Choroid plexus epithelial cell (primary cell): ENCODE measurements at regions not wholly inside any gene's neighbourhood (a gene's known extent, or its start where the extent isn't known, plus 50 kb on each side); places are given as distances from the start of the nearest gene placed in this dataset.

ENCODE experiments used
- DNase-seq: peaks from one replicate; pipeline ENCODE4 v3.0.0-alpha.2; 2010; ENCODE audit warnings: low read depth
- H3K4me3 ChIP-seq: 2 replicates; pipeline ENCODE4 v1.5.1; 2011; ENCODE audit warnings: low read depth, mild to moderate bottlenecking, control low read depth, low read length, moderate library complexity
- TF ChIP-seq, protein P1 (sequence below): conservative IDR thresholded peaks from 2 replicates; pipeline ENCODE4 v1.5.1; 2011; ENCODE audit warnings: low read depth, mild to moderate bottlenecking, control low read depth, inconsistent platforms, low read length, moderate library complexity

DNA sequence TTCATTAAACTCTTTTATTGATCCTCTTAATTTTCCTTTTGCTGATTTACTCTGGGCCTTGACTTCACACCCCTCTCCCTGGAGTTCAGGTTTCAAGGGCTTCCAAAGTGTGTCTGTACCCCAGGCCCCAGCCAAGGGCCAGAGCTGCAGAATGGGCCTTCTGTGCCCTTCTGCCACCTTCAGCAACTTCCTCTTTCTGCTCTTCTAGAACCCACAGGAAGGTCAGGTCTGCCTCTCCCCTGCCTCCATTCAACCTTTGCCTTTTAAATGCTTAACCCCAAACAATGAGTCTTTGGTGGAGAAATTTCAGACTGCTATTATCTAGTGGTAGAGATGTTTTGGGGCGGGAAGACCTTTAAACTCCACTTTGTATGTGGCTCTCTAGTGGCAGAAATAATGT, 63.1 kb downstream of the TSN start:
- no peak for DNase-seq
- TF ChIP-seq, protein P1, sequence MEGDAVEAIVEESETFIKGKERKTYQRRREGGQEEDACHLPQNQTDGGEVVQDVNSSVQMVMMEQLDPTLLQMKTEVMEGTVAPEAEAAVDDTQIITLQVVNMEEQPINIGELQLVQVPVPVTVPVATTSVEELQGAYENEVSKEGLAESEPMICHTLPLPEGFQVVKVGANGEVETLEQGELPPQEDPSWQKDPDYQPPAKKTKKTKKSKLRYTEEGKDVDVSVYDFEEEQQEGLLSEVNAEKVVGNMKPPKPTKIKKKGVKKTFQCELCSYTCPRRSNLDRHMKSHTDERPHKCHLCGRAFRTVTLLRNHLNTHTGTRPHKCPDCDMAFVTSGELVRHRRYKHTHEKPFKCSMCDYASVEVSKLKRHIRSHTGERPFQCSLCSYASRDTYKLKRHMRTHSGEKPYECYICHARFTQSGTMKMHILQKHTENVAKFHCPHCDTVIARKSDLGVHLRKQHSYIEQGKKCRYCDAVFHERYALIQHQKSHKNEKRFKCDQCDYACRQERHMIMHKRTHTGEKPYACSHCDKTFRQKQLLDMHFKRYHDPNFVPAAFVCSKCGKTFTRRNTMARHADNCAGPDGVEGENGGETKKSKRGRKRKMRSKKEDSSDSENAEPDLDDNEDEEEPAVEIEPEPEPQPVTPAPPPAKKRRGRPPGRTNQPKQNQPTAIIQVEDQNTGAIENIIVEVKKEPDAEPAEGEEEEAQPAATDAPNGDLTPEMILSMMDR: no peak
- no peak overlapping the region for H3K4me3 ChIP-seq

DNA sequence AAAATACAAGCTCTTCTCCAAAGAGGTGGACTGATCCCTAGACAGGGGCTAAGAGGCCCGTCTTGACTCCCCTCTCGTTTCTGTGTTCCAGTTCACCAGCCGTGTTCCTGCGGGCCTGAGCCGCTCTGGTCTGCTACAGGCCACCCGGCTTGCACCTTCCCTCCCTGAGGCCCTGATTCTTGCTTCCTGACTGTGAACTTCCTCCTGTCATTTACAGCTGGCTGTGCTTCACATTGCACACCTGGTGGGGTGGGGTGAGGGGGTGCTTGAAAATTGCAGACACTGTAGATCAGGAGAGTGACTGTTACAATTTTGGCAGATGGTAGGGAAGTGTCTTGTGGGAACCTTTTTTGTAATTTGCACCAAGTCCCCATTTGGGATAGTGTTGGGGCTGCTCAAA, 64.4 kb downstream of the TSN start:
- DNase-seq: no peak
- TF ChIP-seq, protein P1: no peak
- no peak overlapping the region for H3K4me3 ChIP-seq

DNA sequence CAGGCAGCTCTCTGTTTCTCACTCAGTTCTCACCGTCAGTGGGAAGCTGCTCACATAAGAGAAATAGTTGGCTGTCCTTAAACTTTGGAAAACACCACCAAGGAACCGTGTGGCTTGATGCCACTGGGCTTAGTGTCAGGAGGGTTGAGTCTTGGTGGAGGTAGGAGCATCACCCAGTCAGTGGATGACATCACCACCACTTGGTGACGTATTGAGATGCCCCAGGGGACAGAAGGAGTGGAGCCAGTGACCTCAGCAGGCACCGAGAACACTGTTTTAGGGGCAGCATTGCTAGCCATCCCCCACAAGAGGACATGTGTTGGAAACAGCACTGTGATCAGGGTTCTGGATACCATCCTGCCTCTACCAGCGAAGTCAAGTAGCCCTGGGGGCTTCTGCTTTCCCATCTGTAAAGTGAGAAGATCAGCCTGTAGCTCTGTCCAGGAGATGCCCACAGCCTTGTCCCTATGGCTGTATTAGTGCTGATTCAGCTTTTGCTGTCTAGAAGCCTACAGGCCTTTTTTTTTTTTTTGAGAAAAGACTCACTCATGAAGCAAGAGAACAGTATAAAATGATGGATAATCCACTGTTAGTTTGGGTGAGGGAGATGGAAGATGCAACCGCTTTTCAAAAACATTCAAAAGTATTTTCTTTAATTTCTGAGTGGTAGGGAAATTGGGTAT, 66.2 kb downstream of the TSN start:
- TF ChIP-seq, protein P1: no peak
- H3K4me3 ChIP-seq: no peak overlapping the region
- DNase-seq: no peak

DNA sequence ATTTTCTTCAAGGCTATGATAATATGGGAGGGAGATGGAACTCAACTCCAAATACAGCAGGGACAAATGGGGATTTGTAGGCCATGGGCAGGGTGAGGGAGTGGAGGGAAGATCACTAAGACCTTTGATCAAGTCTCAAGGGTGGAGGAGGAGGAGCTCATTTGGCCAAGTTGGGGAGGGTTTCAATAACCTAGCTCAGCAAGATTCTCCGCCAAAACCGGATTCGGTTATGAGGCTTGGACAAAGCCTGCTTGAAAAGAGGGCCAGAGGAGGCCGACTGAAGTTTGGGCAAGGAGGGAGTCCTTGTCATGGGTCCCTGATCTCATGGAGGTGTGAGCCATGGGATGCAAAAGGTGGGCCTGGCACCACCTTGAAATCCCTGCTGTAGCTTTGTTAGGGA, 68.8 kb downstream of the TSN start:
- DNase-seq: no peak
- H3K4me3 ChIP-seq: no peak overlapping the region
- TF ChIP-seq, protein P1: no peak

DNA sequence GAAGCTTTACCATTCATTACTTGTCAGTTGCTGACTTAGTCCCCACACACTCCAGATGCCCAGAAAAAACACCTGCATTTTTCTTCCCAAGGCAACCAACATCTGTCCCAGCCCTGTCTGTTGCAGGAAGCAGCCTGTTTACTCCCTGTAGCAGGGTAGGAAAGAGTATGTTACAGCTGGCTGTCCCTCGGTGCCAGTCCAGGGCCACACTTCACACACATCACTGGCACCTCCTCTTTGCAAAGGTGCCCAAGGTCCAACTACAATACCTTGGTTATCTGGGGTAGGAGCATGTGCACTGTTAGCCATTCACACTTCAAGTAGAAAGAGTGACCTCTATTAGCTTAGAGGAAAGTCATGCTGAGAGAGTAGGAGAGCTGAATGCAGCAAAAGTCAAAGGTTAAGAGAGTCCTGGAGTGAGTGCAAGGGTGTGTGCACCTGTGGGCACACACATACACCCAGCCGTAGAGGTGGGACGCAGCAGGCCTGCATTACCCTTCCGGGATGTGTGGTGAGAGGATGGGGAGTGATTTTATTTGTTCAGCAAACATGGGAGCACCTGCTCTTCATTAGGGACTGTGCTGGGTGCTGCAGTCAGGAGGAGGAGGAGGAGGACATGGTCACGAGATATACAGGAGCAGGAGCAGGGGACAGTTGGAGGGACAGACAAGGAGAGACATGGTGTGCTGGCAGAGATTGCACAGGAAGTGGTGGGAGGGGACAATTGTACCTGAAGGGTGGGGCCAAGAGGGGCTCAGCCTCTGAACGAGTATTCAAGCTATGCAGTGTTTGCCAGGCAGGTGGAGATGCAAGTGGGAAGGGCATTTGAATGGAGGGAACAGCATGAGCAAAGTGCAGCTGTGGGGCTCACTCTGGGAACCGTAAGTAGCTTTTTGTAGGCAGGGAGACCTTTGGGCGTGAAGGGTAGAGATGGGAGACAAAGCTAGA, 69.8 kb downstream of the TSN start:
- no peak overlapping the region for H3K4me3 ChIP-seq
- TF ChIP-seq, protein P1: no peak
- no peak for DNase-seq

DNA sequence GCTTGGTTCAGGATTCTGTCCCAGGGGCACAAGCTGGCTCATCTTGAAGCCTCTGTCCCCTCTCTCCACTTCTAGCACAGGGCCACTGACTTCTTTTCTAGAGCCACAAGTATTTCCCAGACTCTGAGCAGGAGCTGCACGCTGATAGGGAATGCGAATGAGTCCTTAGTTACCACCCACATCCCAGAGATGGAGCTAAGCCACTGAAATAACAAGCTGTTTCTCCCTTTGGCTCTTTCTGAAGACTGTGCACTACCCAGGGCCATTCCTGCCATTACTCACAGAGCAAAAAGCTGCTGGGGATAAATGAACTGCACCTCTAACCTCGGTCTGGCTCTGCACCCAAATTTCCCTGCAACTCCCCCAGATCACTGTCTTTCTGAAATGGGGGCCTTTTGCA, 70.6 kb downstream of the TSN start:
- DNase-seq: no peak
- TF ChIP-seq, protein P1: no peak
- no peak overlapping the region for H3K4me3 ChIP-seq
